CD14-positive monocyte (primary cell): ENCODE measurements at regions not wholly inside any gene's neighbourhood (a gene's known extent, or its start where the extent isn't known, plus 50 kb on each side); places are given as distances from the start of the nearest gene placed in this dataset.

Experiments used
- DNase-seq, 3 donors: peaks; one replicate each; pipeline ENCODE4 v3.0.0-alpha.2; 2011 to 2022
- H2AFZ ChIP-seq: 2 replicates; pipeline ENCODE4 v1.6.0; 2012; ENCODE audit warnings: mild to moderate bottlenecking, low read depth, low read length, inconsistent platforms; ENCODE audit not compliant: insufficient read depth, poor library complexity, severe bottlenecking
- H3K27ac ChIP-seq, 2 donors: 1 replicate in 1 of 2; 2 replicates in 1 of 2; pipeline ENCODE4 v1.5.1; 2012 to 2013; ENCODE audit warnings: low read length in 2 of 2, control low read depth in 1 of 2, inconsistent platforms in 1 of 2, low read depth in 1 of 2, mild to moderate bottlenecking in 1 of 2
- H3K27me3 ChIP-seq, 2 donors: one replicate each; pipeline versions ENCODE4 v1.6.0 to v1.6.1; 2011 to 2013; ENCODE audit warnings: low read length in 2 of 2; ENCODE audit not compliant: control insufficient read depth in 2 of 2, insufficient read depth in 2 of 2
- H3K36me3 ChIP-seq, 2 donors: replicated peaks in 1 of 2; 1 replicate in 1 of 2; 2 replicates in 1 of 2; pipeline versions ENCODE4 v1.5.1 to v1.6.1; 2012 to 2013; ENCODE audit warnings: low read length in 2 of 2, control low read depth in 1 of 2, inconsistent platforms in 1 of 2, mild to moderate bottlenecking in 1 of 2; ENCODE audit not compliant: insufficient read depth in 2 of 2, control insufficient read depth in 1 of 2
- H3K4me1 ChIP-seq, 2 donors: 1 replicate in 1 of 2; 2 replicates in 1 of 2; pipeline versions ENCODE4 v1.5.1 to v1.6.1; 2012 to 2013; ENCODE audit warnings: low read length in 2 of 2, control low read depth in 1 of 2, inconsistent platforms in 1 of 2, mild to moderate bottlenecking in 1 of 2, moderate library complexity in 1 of 2; ENCODE audit not compliant: insufficient read depth in 2 of 2, control insufficient read depth in 1 of 2
- H3K4me2 ChIP-seq: replicated peaks from 2 replicates; pipeline ENCODE3; 2012; ENCODE audit warnings: low read length, moderate library complexity, mild to moderate bottlenecking; ENCODE audit not compliant: poor library complexity, severe bottlenecking; ENCODE audit errors: extremely low read depth
- H3K4me3 ChIP-seq, 3 experiments: fragments of 200-600 bp in 1 of 3; sonication (generic) in 1 of 3; replicated peaks in 1 of 3; 1 replicate in 2 of 3; 2 replicates in 1 of 3; pipeline ENCODE4 v1.5.1; 2011 to 2013; ENCODE audit warnings: low read length in 3 of 3, mild to moderate bottlenecking in 3 of 3, control low read depth in 2 of 3, low read depth in 2 of 3, inconsistent platforms in 1 of 3, moderate library complexity in 1 of 3
- H3K79me2 ChIP-seq: 2 replicates; pipeline ENCODE4 v1.6.0; 2012; ENCODE audit warnings: mild to moderate bottlenecking, control low read depth, inconsistent platforms, low read length, moderate library complexity; ENCODE audit not compliant: insufficient read depth
- H3K9ac ChIP-seq: 2 replicates; pipeline ENCODE4 v1.6.0; 2017; ENCODE audit warnings: low read length, mild to moderate bottlenecking; ENCODE audit not compliant: insufficient read depth, poor library complexity, severe bottlenecking
- H3K9me3 ChIP-seq, 2 donors: replicated peaks in 1 of 2; 1 replicate in 1 of 2; 2 replicates in 1 of 2; pipeline versions ENCODE4 v1.5.1 to v1.6.1; 2012 to 2013; ENCODE audit warnings: low read length in 2 of 2, control low read depth in 1 of 2; ENCODE audit not compliant: control insufficient read depth in 1 of 2, insufficient read depth in 1 of 2
- H4K20me1 ChIP-seq: 2 replicates; pipeline ENCODE4 v1.6.0; 2012; ENCODE audit warnings: mild to moderate bottlenecking, low read length, control low read depth, moderate library complexity; ENCODE audit not compliant: insufficient read depth
- H3K27ac Mint-ChIP-seq, 7 donors: one replicate each; pipeline ENCODE4 v1.8.0; 2020; ENCODE audit warnings: mild to moderate bottlenecking in 7 of 7, mixed read lengths in 7 of 7, moderate library complexity in 6 of 7, inconsistent platforms in 2 of 7
- H3K27me3 Mint-ChIP-seq, 3 donors: one replicate each; pipeline ENCODE4 v1.8.0; 2021 to 2022; ENCODE audit warnings: low read depth in 3 of 3, mild to moderate bottlenecking in 3 of 3, mixed read lengths in 3 of 3, moderate library complexity in 3 of 3, inconsistent platforms in 1 of 3
- H3K36me3 Mint-ChIP-seq, 2 donors: one replicate each; pipeline ENCODE4 v1.8.0; 2020; ENCODE audit warnings: mixed read lengths in 2 of 2, inconsistent platforms in 1 of 2, mild to moderate bottlenecking in 1 of 2
- H3K4me1 Mint-ChIP-seq: one replicate; pipeline ENCODE4 v1.8.0; 2020; ENCODE audit warnings: mild to moderate bottlenecking, mixed read lengths
- H3K4me3 Mint-ChIP-seq, 2 donors: one replicate each; pipeline ENCODE4 v1.8.0; 2020; ENCODE audit warnings: mild to moderate bottlenecking in 2 of 2, mixed read lengths in 2 of 2, moderate library complexity in 1 of 2
- H3K9me3 Mint-ChIP-seq, 7 donors: one replicate each; pipeline ENCODE4 v1.8.0; 2020 to 2022; ENCODE audit warnings: mixed read lengths in 7 of 7, mild to moderate bottlenecking in 6 of 7, moderate library complexity in 6 of 7, inconsistent platforms in 2 of 7
- WGBS: methylation state at CpG from one replicate; pipeline ENCODE4 v1.1.5; 2013; ENCODE audit warnings: missing lambda C conversion rate; ENCODE audit not compliant: insufficient coverage; 5-methylcytosine and 5-hydroxymethylcytosine counted together
- intact Hi-C, 2 donors: fragments of 100-400 bp; cut with micrococcal nuclease; formaldehyde crosslinking; loops; one replicate each; pipeline versions ENCODE4 v1.15.0 to v1.15.1; 2023
- TF ChIP-seq, protein P1 (sequence below): fragments of 200-600 bp; IDR thresholded peaks from one replicate; pipeline ENCODE4 v1.8.0; 2022; ENCODE audit warnings: antibody characterized with exemption, mild to moderate bottlenecking

DNA sequence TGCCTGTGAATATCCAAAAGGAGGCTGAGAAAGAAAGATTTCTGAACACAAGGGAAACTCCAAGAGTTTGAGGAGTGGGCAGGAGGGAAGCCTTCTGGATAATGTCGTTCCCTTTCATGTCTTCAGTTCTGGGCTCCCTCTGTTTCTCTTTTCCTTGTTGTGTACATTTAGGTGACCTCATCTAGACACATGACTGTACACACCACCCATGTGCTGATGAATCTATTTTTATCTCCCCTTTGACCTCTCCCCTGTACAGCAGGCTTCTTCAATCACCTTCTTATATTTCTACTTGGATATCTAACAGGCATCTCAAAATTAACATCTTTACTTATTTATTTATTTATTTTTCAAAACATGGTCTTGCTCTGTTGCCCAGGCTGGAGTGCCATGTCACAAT is 363.1 kb downstream of the GATA3 start:
- H3K9me3 Mint-ChIP-seq: peaks cover 0 to 6% (median 4%) of the 10 kb centered on the region in 7 donors
- Histone ChIP-seq H3K36me3 (no peaks in the 10 kb centered on the region), H3K79me2 (no peaks in the 10 kb centered on the region), H3K9ac (no peak overlapping the region), H3K4me2 (no peak overlapping the region), H3K27me3 (no peaks in the 10 kb centered on the region), H4K20me1 (no peaks in the 10 kb centered on the region), H3K4me3 (no peak overlapping the region), H3K4me1 (no peaks in the 10 kb centered on the region), H2AFZ (no peak overlapping the region), H3K27ac (no peak overlapping the region), H3K9me3 (no peaks in the 10 kb centered on the region)
- TF ChIP-seq, protein P1, sequence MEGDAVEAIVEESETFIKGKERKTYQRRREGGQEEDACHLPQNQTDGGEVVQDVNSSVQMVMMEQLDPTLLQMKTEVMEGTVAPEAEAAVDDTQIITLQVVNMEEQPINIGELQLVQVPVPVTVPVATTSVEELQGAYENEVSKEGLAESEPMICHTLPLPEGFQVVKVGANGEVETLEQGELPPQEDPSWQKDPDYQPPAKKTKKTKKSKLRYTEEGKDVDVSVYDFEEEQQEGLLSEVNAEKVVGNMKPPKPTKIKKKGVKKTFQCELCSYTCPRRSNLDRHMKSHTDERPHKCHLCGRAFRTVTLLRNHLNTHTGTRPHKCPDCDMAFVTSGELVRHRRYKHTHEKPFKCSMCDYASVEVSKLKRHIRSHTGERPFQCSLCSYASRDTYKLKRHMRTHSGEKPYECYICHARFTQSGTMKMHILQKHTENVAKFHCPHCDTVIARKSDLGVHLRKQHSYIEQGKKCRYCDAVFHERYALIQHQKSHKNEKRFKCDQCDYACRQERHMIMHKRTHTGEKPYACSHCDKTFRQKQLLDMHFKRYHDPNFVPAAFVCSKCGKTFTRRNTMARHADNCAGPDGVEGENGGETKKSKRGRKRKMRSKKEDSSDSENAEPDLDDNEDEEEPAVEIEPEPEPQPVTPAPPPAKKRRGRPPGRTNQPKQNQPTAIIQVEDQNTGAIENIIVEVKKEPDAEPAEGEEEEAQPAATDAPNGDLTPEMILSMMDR: no peak
- no peaks in the 10 kb centered on the region for H3K36me3 Mint-ChIP-seq
- intact Hi-C loops: no loop called here
- H3K27ac Mint-ChIP-seq: no peak overlapping the region
- WGBS: no CpG with 5 or more reads among the region's 1 CpG
- peaks cover 0 to 4% (median 0%) of the 10 kb centered on the region in 3 donors for H3K27me3 Mint-ChIP-seq
- no peak overlapping the region for H3K4me3 Mint-ChIP-seq
- no peak for DNase-seq
- H3K4me1 Mint-ChIP-seq: no peaks in the 10 kb centered on the region

DNA sequence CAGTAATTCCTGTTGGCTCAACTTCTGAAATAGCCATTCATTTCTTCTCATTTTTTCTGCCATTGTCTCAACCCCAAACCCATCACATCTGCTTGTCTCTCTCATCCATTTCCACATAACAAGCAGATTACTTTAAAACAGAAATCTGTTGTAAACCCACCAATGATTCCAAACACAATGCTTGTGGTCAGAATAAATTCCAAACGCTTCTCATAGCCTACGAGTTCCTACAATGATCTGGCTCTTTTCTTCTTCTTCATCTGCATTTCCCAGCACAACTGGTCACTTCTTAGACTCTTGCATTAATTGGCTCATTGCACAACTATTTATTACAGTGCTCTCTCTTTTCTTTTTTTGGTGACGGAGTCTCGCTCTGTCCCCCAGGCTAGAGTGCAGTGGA is 364.1 kb downstream of the GATA3 start:
- Histone ChIP-seq H3K27me3 (no peaks in the 10 kb centered on the region), H3K27ac (no peak overlapping the region), H3K4me2 (no peak overlapping the region), H3K4me3 (no peak overlapping the region), H3K9me3 (no peaks in the 10 kb centered on the region), H3K9ac (no peak overlapping the region), H3K79me2 (no peaks in the 10 kb centered on the region), H3K36me3 (no peaks in the 10 kb centered on the region), H2AFZ (no peak overlapping the region), H3K4me1 (no peaks in the 10 kb centered on the region), H4K20me1 (no peaks in the 10 kb centered on the region)
- Mint-ChIP-seq H3K9me3 (peaks cover 0 to 6% (median 4%) of the 10 kb centered on the region in 7 donors), H3K36me3 (no peaks in the 10 kb centered on the region), H3K27me3 (peaks cover 0 to 4% (median 0%) of the 10 kb centered on the region in 3 donors), H3K27ac (no peak overlapping the region), H3K4me3 (no peak overlapping the region), H3K4me1 (no peaks in the 10 kb centered on the region)
- TF ChIP-seq, protein P1: no peak
- intact Hi-C loops: no loop called here
- WGBS: 66% methylated on average over 4 of the region's 4 CpGs
- DNase-seq: no peak
